NCI-H2227 treated with DMSO at 0.1 percent for 48 hours (cell line): ENCODE measurements at regions not wholly inside any gene's neighbourhood (a gene's known extent, or its start where the extent isn't known, plus 50 kb on each side); places are given as distances from the start of the nearest gene placed in this dataset.
"Not testable (repeated sequence)": the region's sequence is repeated elsewhere in the genome, so short reads cannot be mapped to it uniquely, and the experiment has no call there.

Experiments
- DNase-seq: peaks from one replicate; lab custom pipeline; 2025; lab: John Stamatoyannopoulos, UW

DNA sequence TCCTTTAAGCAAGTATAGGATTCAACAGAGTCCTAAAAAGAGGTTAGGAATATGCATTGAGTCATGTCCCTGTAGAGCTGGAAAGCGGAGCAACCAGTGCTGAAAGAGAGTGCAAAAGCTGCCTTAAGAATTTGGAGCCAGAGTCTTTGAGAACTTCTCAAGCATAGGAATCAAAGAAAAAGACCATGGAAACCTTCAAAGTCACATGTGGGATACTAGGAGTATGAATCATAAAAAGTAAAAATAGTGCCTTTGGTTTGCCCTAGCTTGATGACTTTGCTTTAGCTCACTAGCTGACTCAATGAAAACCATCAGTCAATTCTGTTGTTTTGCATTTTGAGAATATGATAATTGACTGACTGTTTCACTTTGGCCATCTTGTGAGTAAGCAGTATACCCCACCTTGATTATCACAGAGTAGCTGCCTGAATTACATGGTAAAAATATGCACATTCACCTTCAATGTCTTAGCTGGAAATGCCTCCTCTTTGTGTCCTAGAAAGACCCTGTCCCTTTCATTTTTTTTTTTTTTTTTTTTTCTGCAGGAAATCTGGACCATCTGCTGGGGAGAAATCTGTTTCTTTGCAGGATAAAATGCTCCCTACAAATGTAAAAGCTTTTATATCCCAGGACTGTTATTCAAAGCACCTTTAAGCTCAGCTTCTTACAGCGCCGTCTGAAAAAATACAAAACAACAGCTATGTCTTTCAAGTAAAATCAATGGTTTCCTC, 248.6 kb upstream of the KRR1 start:
- no peak for DNase-seq

DNA sequence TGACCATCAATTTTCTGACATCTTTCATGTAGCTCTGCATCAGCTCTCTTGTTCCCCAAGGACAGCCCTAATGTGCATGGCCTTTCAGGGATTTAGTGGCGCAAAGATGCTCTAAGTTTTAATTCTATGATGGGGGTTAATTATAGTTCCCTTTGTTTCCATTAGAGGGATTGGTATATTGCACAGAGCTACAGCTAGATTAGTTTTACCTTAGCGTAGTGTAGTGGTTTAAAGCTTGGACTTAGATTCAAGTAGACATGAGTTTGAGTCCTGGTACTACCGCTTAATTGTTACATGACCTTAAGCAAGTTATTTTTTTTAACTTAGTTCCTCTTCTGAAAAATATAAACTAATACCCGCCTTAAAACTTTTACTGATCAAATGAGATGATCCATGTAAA, 247.8 kb upstream of the KRR1 start:
- no peak for DNase-seq

DNA sequence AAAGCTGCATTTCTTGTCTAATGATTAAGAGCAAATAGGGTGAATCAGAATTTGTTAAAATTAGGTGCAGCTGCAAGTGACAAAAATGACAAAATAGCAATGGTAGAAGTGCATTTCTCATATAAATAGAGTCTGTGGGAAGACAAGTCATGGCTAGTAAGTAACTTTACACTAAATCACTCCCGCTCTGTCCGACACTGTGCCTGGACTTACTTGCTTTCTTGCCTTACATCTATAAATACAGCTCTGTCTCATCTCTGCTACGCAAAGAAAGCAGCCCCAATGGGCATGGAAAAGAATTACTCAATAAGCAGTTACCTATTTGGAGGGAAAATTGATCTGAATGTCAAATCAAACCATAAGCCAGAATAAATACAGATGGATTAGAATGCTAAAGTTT, 245.4 kb upstream of the KRR1 start:
- DNase-seq, result no peak

DNA sequence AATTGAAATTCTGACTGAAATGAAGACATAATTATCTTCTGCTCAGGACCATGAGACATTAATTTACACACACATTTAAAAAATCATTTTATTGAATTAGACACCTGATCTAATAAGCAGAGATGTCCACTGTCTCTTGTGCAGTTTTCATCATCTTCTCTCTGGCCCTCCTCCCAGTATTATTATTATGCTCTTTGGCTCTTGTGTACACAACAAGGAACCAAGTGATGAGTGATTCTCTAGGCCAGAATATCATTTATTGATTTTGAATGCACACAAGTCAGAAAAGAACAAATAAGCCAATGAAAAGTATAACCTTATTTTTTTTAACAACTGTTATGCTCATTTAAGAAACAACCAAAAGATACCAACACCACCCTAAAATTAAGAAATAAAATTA, 244.7 kb upstream of the KRR1 start:
- no peak for DNase-seq

DNA sequence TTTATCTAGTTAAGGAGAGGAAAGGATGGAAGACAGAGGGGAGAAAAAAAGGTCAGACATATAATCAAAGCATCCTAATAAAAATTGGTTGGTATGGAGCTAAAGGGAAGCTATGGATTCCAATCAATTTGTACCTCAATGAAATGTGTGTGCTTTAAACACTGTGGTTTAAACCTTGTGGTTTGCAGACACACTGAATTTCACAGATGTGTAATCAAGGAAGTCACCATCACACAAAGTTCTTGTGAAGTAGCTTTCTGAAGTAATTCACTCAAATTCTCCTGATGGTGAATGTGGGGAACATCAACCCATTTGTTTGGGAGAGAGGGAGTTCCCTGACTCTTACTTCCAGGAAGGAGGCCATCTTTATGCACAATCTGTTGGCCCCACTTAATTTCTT, 243.3 kb upstream of the KRR1 start:
- no peak for DNase-seq

DNA sequence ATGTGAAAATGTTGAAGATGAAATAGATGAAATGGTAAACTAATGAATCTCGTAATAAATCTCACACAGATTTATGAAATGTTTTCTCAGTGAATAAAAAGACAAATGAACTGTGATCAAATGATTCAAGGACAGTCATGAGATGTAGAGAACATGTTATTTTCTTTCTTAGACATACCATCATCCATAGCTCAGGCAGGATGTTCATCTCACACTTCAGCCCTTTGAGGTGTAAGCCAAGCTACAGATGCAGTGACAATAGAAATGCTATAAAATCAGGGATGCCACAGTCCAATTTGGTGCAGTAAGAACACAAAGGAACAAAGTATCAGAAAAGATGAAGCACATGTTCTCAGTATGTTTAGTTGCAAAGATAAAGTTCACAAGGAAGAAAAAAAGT, 242.7 kb upstream of the KRR1 start:
- no peak for DNase-seq

GRCh38 chr12:75751769-75752471, 240.5 kb upstream of the KRR1 start:
- no peak for DNase-seq

- no peak for DNase-seq
These were observed 239.4 kb upstream of the KRR1 start for GRCh38 chr12:75750716-75751306.

GRCh38 chr12:75748990-75749389, 237.6 kb upstream of the KRR1 start:
- not testable (repeated sequence) for DNase-seq

- no peak for DNase-seq
These were observed 236.7 kb upstream of the KRR1 start for GRCh38 chr12:75748136-75748535.

- no peak for DNase-seq
These were observed 236.2 kb upstream of the KRR1 start for GRCh38 chr12:75747572-75748021.

DNA sequence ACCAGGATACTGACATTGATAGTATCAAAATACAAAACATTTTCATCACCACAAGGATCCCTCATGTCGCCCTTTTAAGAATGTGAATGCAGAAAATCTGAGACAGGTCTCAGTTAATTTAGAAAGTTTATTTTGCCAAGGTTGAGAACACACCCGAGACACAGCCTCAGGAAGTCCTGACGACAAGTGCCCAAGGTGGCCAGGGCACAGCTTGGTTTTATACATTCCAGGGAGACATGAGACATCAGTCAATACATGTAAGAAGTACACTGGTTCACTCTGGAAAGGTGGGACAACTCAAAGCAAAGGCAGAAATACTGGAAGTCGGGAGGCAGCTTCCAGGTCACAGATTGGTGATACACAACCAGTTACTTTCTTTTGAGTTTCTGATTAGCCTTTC, 235.2 kb upstream of the KRR1 start:
- no peak for DNase-seq

DNA sequence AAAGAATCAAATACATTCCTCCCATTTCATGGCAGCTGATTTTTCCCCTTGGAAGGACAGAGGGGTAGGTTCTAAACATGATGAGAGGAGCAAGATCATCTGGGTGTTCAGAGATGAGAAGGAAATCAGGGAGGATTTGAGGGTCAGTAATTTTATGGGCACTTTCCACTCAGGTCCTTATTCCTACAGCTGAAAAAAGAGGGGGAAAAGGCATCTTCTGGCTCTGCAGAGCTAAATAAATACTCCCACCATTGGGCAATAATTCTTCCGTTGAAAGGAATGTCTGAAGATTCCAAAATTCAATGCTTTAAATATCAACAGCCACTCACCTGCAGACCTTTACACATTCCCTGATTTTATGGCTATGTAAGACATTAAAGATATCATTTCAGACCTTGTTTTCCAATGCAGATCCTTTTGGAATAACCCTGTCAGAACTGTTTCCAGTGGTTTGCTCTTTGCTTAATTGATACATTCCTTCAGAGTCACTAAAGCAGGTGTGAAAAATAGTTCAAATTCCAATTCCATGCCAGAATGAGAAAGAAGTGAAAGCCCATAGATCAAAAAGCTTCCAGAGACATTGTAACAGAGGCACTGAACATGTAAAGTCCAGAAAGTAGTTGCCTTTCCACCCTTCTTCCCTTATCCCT, 233.3 kb upstream of the KRR1 start:
- no peak for DNase-seq

GRCh38 chr12:75742961-75743360, 231.6 kb upstream of the KRR1 start:
- no peak for DNase-seq

DNA sequence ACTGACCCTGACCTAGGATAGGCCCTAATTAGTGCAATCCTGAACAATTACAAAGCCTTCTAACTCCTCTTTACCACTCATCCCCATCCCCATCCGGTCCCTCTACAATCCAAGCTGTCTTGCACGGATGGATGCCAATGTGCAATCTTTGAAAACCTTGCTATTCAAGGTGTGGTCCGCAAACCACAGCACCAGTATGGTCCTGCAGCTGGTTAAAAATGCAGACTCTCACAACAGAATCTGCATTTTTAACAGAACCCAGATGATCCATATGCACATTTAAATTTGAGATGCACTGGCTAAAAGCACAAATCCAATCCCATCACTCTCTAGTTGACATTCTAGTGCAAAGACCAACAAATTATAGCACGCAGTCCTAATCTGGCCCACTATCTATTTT, 230.6 kb upstream of the KRR1 start:
- DNase-seq, result no peak

- DNase-seq, result no peak
These were observed 228.5 kb upstream of the KRR1 start for GRCh38 chr12:75739912-75740311.

- not testable (repeated sequence) for DNase-seq
These were observed 227.7 kb upstream of the KRR1 start for GRCh38 chr12:75739098-75739497.

GRCh38 chr12:75738486-75738885, 227.1 kb upstream of the KRR1 start:
- no peak for DNase-seq

DNA sequence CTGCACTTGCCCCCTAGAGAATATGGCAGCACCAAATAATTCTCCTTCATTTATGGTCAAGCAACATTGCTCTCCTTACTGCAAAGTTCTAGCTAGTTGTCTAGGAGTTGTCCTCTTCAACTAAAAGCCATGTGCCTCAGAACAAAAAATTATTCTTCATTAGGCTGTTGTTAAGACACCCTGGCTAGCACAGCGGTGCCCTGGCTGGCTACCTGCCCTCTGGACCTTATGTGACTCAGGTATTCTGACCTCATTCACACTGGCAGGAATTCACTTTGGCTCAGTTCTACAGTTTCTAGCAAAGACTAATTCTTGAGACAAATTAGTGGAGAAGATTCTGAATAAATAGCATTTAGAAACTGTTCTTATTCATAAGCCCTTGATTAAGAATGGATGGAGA, 224.4 kb upstream of the KRR1 start:
- DNase-seq, result no peak

- no peak for DNase-seq
These were observed 217.4 kb upstream of the KRR1 start for GRCh38 chr12:75728826-75729225.

- no peak for DNase-seq
These were observed 216.2 kb upstream of the KRR1 start for GRCh38 chr12:75727577-75727976.

DNA sequence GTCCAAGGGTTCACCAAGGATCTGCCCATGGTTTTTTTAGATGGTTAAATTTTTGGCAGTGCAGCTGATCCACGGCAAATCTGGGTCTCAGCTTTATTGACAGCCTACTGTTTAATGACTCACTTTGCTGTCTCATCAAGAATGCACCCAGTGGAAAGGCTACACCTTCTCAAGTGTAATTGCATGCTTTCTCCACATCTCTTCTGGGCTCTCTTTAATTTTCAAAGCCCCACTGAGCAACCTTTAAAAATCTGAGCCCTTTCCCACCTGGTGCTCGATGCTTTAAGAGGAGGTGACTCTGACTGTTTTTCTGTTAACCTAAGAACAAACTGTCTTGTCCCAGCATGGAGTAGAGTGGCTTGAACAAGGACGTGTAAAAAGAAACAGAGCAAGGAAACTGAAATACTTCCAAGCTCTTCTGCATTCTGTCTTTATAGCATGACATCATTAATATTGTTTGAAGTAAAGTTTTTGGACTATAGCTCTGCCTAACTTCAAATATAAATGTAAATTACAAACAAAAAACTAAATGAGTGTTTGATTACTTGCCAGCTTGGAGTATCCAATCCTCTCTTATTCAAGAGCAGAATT, 214.2 kb upstream of the KRR1 start:
- DNase-seq, result peak; percentile 87
